ENCODE measurements at regions not wholly inside any gene's neighbourhood (a gene's known extent, or its start where the extent isn't known, plus 50 kb on each side); places are given as distances from the start of the nearest gene placed in this dataset.

GRCh38 chr6:73951183-73951582 lies 255.2 kb downstream of the CD109 start:
- Histone ChIP-seq H3K27me3 (no peaks in the 10 kb centered on the region), H3K27ac (no peak overlapping the region), H3K4me3 (no peak overlapping the region), H3K9me3 (no peaks in the 10 kb centered on the region), H3K4me1 (no peaks in the 10 kb centered on the region), H3K36me3 (no peaks in the 10 kb centered on the region)
- DNase-seq (ENCODE audit: extremely low spot score in 2 of 2), result no peak
- intact Hi-C loops (cut with DNase I), result no loop called here
- TF ChIP-seq POLR2AphosphoS5 (IDR thresholded peaks at IDR 0.05; ENCODE audit: insufficient read depth in 1 of 2, low read depth in 1 of 2) (no peak), POLR2A (IDR thresholded peaks at IDR 0.05) (no peak)

GRCh38 chr6:73943930-73944652 lies 248.1 kb downstream of the CD109 start:
- no peaks in the 10 kb centered on the region for H3K36me3 ChIP-seq
- TF ChIP-seq POLR2A (IDR thresholded peaks at IDR 0.05) (no peak), CTCF (IDR thresholded peaks at IDR 0.05) (no peak), POLR2AphosphoS5 (IDR thresholded peaks at IDR 0.05; ENCODE audit: insufficient read depth in 1 of 2, low read depth in 1 of 2) (no peak)
- H3K27ac ChIP-seq, result no peak overlapping the region
- DNase-seq (ENCODE audit: extremely low spot score in 2 of 2), result no peak
- H3K27me3 ChIP-seq, result no peaks in the 10 kb centered on the region
- intact Hi-C loops (cut with DNase I), result no loop called here
- no peaks in the 10 kb centered on the region for H3K9me3 ChIP-seq
- no peaks in the 10 kb centered on the region for H3K4me1 ChIP-seq
- no peak overlapping the region for H3K4me3 ChIP-seq

- H3K36me3 ChIP-seq, result no peaks in the 10 kb centered on the region
- no peak overlapping the region for H3K27ac ChIP-seq
- intact Hi-C loops (cut with DNase I), result no loop called here
- H3K27me3 ChIP-seq, result no peaks in the 10 kb centered on the region
- H3K9me3 ChIP-seq, result no peaks in the 10 kb centered on the region
- no peak for DNase-seq (ENCODE audit: extremely low spot score in 2 of 2)
- no peaks in the 10 kb centered on the region for H3K4me1 ChIP-seq
- no peak for TF ChIP-seq POLR2A (IDR thresholded peaks at IDR 0.05)
- no peak for TF ChIP-seq POLR2AphosphoS5 (IDR thresholded peaks at IDR 0.05; ENCODE audit: insufficient read depth in 1 of 2, low read depth in 1 of 2)
- TF ChIP-seq CTCF (IDR thresholded peaks at IDR 0.05), result no peak
- no peak overlapping the region for H3K4me3 ChIP-seq
Measured at GRCh38 chr6:73943411-73943810, 247.4 kb downstream of the CD109 start.

- H3K36me3 ChIP-seq, result no peaks in the 10 kb centered on the region
- no peak overlapping the region for H3K27ac ChIP-seq
- H3K4me3 ChIP-seq, result no peak overlapping the region
- no peaks in the 10 kb centered on the region for H3K9me3 ChIP-seq
- intact Hi-C loops (cut with DNase I), result no loop called here
- no peaks in the 10 kb centered on the region for H3K27me3 ChIP-seq
- no peak for DNase-seq (ENCODE audit: extremely low spot score in 2 of 2)
- no peak for TF ChIP-seq CTCF (IDR thresholded peaks at IDR 0.05)
- no peak for TF ChIP-seq POLR2A (IDR thresholded peaks at IDR 0.05)
- TF ChIP-seq POLR2AphosphoS5 (IDR thresholded peaks at IDR 0.05; ENCODE audit: insufficient read depth in 1 of 2, low read depth in 1 of 2), result no peak
- no peaks in the 10 kb centered on the region for H3K4me1 ChIP-seq
Measured at GRCh38 chr6:73942592-73943186, 246.7 kb downstream of the CD109 start.

GRCh38 chr6:73941892-73942291 lies 245.9 kb downstream of the CD109 start:
- DNase-seq (ENCODE audit: extremely low spot score in 2 of 2), result no peak
- H3K36me3 ChIP-seq, result no peaks in the 10 kb centered on the region
- H3K27me3 ChIP-seq, result no peaks in the 10 kb centered on the region
- no peak overlapping the region for H3K4me3 ChIP-seq
- TF ChIP-seq POLR2A (IDR thresholded peaks at IDR 0.05) (no peak), CTCF (IDR thresholded peaks at IDR 0.05) (no peak), POLR2AphosphoS5 (IDR thresholded peaks at IDR 0.05; ENCODE audit: insufficient read depth in 1 of 2, low read depth in 1 of 2) (no peak)
- no peak overlapping the region for H3K27ac ChIP-seq
- H3K9me3 ChIP-seq, result no peaks in the 10 kb centered on the region
- intact Hi-C loops (cut with DNase I), result no loop called here
- H3K4me1 ChIP-seq, result no peaks in the 10 kb centered on the region

Data from vagina (tissue), 2 donors.